ENCODE measurements at regions not wholly inside any gene's neighbourhood (a gene's known extent, or its start where the extent isn't known, plus 50 kb on each side); places are given as distances from the start of the nearest gene placed in this dataset.

DNA sequence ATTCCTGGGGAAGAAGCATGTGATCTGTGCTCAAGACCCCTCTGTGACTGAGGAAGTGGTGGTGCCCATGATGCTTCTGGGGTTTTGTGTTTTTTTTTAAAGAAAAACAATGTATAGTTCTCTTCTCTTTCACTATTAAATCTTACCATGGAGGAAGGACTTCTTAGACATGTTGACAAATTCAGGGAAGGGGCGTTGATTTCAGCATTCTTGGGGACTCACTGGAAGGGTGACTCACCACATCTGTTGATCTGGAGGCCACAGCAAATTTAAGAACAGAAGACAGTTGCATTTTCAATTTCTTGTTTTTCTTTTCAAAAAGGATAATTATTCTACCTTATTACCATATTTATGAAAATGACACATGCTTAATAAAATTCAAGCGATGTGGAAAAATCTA lies 152.9 kb upstream of the RTL1 start:
- Histone ChIP-seq H3K4me3 (no peak overlapping the region), H3K27ac (no peak overlapping the region), H3K4me1 (no peaks in the 10 kb centered on the region), H3K27me3 (peaks cover 0 to 2% of the 10 kb centered on the region in 2 donors), H3K36me3 (no peaks in the 10 kb centered on the region), H3K9me3 (peaks cover 0 to 6% of the 10 kb centered on the region in 2 donors)
- intact Hi-C loops (cut with DNase I), result no loop called here
- ATAC-seq (no peak), DNase-seq (no peak)
- no peak for TF ChIP-seq CTCF (IDR thresholded peaks at IDR 0.05)

DNA sequence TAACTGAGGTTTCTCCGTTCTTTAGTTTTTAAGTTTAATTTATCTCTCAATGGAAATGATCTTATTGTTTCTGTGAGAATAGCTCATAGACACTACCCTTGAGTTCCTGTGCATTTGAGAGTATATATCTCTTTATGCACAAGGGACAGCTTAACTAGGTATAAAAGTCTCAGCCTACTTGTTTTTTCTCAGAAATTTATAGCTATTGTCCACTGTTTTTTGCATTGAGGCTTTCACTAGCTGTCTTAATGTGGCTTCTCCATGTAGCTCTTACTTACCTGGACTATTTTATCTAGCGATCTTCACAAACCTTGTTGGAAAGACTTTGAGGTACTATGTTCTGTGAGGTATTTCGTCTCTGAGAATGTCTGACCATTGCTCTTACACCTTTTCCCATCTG lies 153.9 kb upstream of the RTL1 start:
- peaks cover 0 to 6% of the 10 kb centered on the region in 2 donors for H3K9me3 ChIP-seq
- H3K4me1 ChIP-seq, result no peaks in the 10 kb centered on the region
- TF ChIP-seq CTCF (IDR thresholded peaks at IDR 0.05), result no peak
- H3K4me3 ChIP-seq, result no peak overlapping the region
- ATAC-seq, result no peak
- intact Hi-C loops (cut with DNase I), result no loop called here
- H3K27ac ChIP-seq, result no peak overlapping the region
- H3K27me3 ChIP-seq, result peaks cover 0 to 6% of the 10 kb centered on the region in 2 donors
- no peak for DNase-seq
- no peaks in the 10 kb centered on the region for H3K36me3 ChIP-seq

DNA sequence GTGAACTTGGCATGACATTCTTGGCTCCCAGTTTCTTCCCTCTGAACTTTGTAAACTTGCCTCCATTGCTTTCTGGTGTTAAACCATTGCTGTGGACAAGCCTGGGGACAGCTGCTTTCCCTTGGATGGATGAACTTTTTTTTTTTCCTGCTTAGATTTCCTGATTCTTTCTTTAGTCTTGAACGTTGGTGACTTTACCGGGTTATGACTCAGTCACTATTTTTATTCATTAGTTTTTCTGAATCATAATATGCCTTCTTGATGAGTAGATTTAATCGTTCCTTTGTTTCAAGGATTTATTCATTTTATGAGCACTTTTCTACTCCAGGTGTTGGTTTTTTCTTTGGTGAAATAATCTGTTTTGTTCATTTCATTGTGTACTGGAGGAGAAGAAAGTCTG lies 155.0 kb upstream of the RTL1 start:
- Histone ChIP-seq H3K27ac (no peak overlapping the region), H3K9me3 (peaks cover 0 to 6% of the 10 kb centered on the region in 2 donors), H3K4me3 (no peak overlapping the region), H3K4me1 (no peaks in the 10 kb centered on the region), H3K36me3 (no peaks in the 10 kb centered on the region), H3K27me3 (peaks cover 0 to 6% of the 10 kb centered on the region in 2 donors)
- no peak for TF ChIP-seq CTCF (IDR thresholded peaks at IDR 0.05)
- intact Hi-C loops (cut with DNase I), result no loop called here
- DNase-seq (no peak), ATAC-seq (no peak)

- Histone ChIP-seq H3K4me3 (no peak overlapping the region), H3K36me3 (no peaks in the 10 kb centered on the region), H3K4me1 (no peaks in the 10 kb centered on the region), H3K9me3 (peaks cover 0 to 6% of the 10 kb centered on the region in 2 donors), H3K27me3 (peaks cover 0 to 6% of the 10 kb centered on the region in 2 donors), H3K27ac (no peak overlapping the region)
- TF ChIP-seq CTCF (IDR thresholded peaks at IDR 0.05), result no peak
- intact Hi-C loops (cut with DNase I), result no loop called here
- no peak for ATAC-seq
- DNase-seq, result peak in 2 of 4 donors; percentile 24 to 61
These were observed 156.7 kb upstream of the RTL1 start for GRCh38 chr14:101060171-101060601.

GRCh38 chr14:101061411-101062064 lies 158.0 kb upstream of the RTL1 start:
- no peak for TF ChIP-seq CTCF (IDR thresholded peaks at IDR 0.05)
- intact Hi-C loops (cut with DNase I), result no loop called here
- ATAC-seq, result no peak

More at GRCh38 chr14:101061411-101062064, 158.0 kb upstream of the RTL1 start:
- H3K9me3 ChIP-seq, result peaks cover 0 to 6% of the 10 kb centered on the region in 2 donors
- peaks cover 0 to 6% of the 10 kb centered on the region in 2 donors for H3K27me3 ChIP-seq
- DNase-seq, result peak in 2 of 4 donors; percentile 25 to 44
- H3K4me3 ChIP-seq, result no peak overlapping the region
- no peaks in the 10 kb centered on the region for H3K4me1 ChIP-seq
- no peaks in the 10 kb centered on the region for H3K36me3 ChIP-seq
- no peak overlapping the region for H3K27ac ChIP-seq

Data from left lung (tissue), 4 donors.